Suprapubic skin (tissue), 4 donors: ENCODE measurements at regions not wholly inside any gene's neighbourhood (a gene's known extent, or its start where the extent isn't known, plus 50 kb on each side); places are given as distances from the start of the nearest gene placed in this dataset.

ENCODE experiments used
- DNase-seq, 2 donors: peaks; one replicate each; pipeline ENCODE4 v3.0.0-alpha.2; 2019; ENCODE audit warnings: low spot score in 2 of 2
- H3K27ac ChIP-seq: fragments of 200-600 bp; sonication (generic); one replicate; pipeline ENCODE4 v1.5.1; 2019
- H3K27me3 ChIP-seq: fragments of 200-600 bp; sonication (generic); one replicate; pipeline ENCODE4 v1.5.1; 2019
- H3K36me3 ChIP-seq: fragments of 200-600 bp; sonication (generic); one replicate; pipeline ENCODE4 v1.5.1; 2019
- H3K4me1 ChIP-seq: fragments of 200-600 bp; sonication (generic); one replicate; pipeline ENCODE4 v1.5.1; 2019
- H3K4me3 ChIP-seq: fragments of 200-600 bp; sonication (generic); one replicate; pipeline ENCODE4 v1.5.1; 2019; ENCODE audit warnings: mild to moderate bottlenecking
- H3K9me3 ChIP-seq: fragments of 200-600 bp; sonication (generic); one replicate; pipeline ENCODE4 v1.5.1; 2019
- CTCF ChIP-seq, 2 donors: fragments of 200-600 bp in 1 of 2; fragments of 450-650 bp in 1 of 2; sonication (generic) in 1 of 2; IDR thresholded peaks; one replicate each; pipeline ENCODE4 v1.5.1; 2016 to 2019; ENCODE audit warnings: antibody characterized with exemption in 2 of 2, mild to moderate bottlenecking in 1 of 2, moderate library complexity in 1 of 2
- EP300 ChIP-seq: sonication (generic); formaldehyde crosslinking; IDR thresholded peaks from one replicate; pipeline ENCODE4 v1.6.1; 2017; ENCODE audit warnings: antibody characterized with exemption
- POLR2A ChIP-seq, 2 donors: fragments of 450-650 bp; IDR thresholded peaks; one replicate each; pipeline ENCODE4 v1.6.1; 2017; ENCODE audit warnings: antibody characterized with exemption in 2 of 2, mild to moderate bottlenecking in 2 of 2, moderate library complexity in 2 of 2
- POLR2AphosphoS5 ChIP-seq, 3 donors: sonication (generic); formaldehyde crosslinking; IDR thresholded peaks; one replicate each; pipeline ENCODE4 v1.6.1; 2017; ENCODE audit warnings: antibody characterized with exemption in 3 of 3
- WGBS: methylation state at CpG from one replicate; pipeline ENCODE4 v1.1.5; 2018; 5-methylcytosine and 5-hydroxymethylcytosine counted together

GRCh38 chr16:51017969-51018368 is 133.1 kb downstream of the SALL1 start:
- no peak overlapping the region for H3K27ac ChIP-seq
- no peak for DNase-seq
- H3K27me3 ChIP-seq: no peaks in the 10 kb centered on the region
- WGBS: 100% methylated on average over 1 of the region's 1 CpG
- no peak for TF ChIP-seq CTCF (IDR thresholded peaks at IDR 0.05)
- TF ChIP-seq POLR2A (IDR thresholded peaks at IDR 0.05): no peak
- TF ChIP-seq POLR2AphosphoS5 (IDR thresholded peaks at IDR 0.05): no peak
- TF ChIP-seq EP300: no peak
- H3K9me3 ChIP-seq: no peaks in the 10 kb centered on the region
- H3K4me3 ChIP-seq: no peak overlapping the region
- no peaks in the 10 kb centered on the region for H3K36me3 ChIP-seq
- H3K4me1 ChIP-seq: no peaks in the 10 kb centered on the region

DNA sequence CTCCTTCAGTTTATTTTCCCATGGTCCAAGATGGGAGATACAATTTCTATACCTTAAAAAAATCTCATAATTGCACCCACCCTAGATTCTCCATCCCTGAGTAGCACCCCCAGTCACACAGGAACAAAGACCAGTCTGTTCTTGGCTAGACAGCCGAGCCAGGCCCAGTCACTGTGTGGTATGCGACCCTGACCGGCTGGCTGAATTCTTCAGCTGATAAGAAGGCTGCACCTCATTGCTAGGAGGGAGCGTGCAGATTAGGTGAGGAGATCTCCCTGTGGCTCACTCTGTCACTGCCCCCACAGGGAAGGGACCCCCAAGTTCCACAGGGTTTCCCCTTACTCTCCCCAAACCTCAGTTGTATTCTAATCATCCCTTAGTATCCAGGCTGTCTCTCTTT is 138.7 kb downstream of the SALL1 start:
- Histone ChIP-seq H3K36me3 (no peaks in the 10 kb centered on the region), H3K27ac (no peak overlapping the region), H3K4me1 (no peaks in the 10 kb centered on the region), H3K27me3 (no peaks in the 10 kb centered on the region), H3K4me3 (no peak overlapping the region), H3K9me3 (no peaks in the 10 kb centered on the region)
- WGBS: 72% methylated on average over 4 of the region's 4 CpGs
- no peak for DNase-seq
- TF ChIP-seq POLR2A (IDR thresholded peaks at IDR 0.05): no peak
- TF ChIP-seq EP300: no peak
- no peak for TF ChIP-seq CTCF (IDR thresholded peaks at IDR 0.05)
- TF ChIP-seq POLR2AphosphoS5 (IDR thresholded peaks at IDR 0.05): no peak

DNA sequence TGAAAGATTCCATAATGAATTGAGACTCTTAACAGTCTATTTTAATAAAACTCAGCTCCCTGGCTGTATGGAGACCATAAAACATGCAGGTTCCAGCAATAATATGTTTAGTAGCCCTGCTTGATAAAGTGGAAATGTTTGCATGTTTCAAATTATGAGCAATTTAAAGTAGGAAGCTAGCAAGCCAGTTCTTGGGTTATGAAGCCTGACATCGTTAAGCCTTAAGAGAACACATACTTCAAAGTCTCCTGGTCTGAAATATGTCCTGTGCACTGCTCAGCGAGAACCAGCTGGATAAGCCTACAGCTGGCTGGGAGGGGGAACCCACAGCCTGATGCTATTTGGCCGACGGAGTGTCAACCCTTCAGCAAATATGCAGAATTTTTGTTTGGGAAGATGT is 140.3 kb downstream of the SALL1 start:
- Histone ChIP-seq H3K27me3 (no peaks in the 10 kb centered on the region), H3K27ac (no peak overlapping the region), H3K4me1 (no peaks in the 10 kb centered on the region), H3K9me3 (no peaks in the 10 kb centered on the region), H3K36me3 (no peaks in the 10 kb centered on the region), H3K4me3 (no peak overlapping the region)
- TF ChIP-seq CTCF (IDR thresholded peaks at IDR 0.05) (no peak), POLR2A (IDR thresholded peaks at IDR 0.05) (no peak), EP300 (no peak), POLR2AphosphoS5 (IDR thresholded peaks at IDR 0.05) (no peak)
- no peak for DNase-seq
- 66% methylated on average over 4 of the region's 4 CpGs for WGBS

- no peak overlapping the region for H3K27ac ChIP-seq
- no peaks in the 10 kb centered on the region for H3K4me1 ChIP-seq
- no peak overlapping the region for H3K4me3 ChIP-seq
- H3K36me3 ChIP-seq: no peaks in the 10 kb centered on the region
- no peaks in the 10 kb centered on the region for H3K9me3 ChIP-seq
- TF ChIP-seq POLR2AphosphoS5 (IDR thresholded peaks at IDR 0.05): no peak
- TF ChIP-seq POLR2A (IDR thresholded peaks at IDR 0.05): no peak
- TF ChIP-seq EP300: no peak
- no peak for TF ChIP-seq CTCF (IDR thresholded peaks at IDR 0.05)
- DNase-seq: no peak
- no peaks in the 10 kb centered on the region for H3K27me3 ChIP-seq
Observed at GRCh38 chr16:51009813-51010212, 141.3 kb downstream of the SALL1 start.

DNA sequence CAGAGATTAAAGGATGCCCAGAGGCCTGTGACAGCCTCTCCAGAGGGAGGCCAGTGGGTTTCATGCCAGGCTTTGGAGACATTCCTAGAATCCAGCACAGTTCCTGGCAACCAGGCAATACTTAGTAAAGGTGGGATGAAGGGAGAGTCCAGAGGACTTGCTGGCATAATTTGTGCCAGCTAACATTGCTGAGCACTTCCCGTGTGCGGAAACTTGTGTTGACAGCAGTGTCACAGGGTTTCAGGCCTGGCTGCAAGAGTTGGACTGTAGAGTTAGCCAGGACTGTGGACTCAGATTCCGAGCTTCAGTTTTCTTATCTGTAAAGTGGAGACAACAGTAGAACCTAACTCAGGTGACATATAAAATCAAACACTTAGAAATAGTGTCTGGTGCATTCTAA is 141.7 kb downstream of the SALL1 start:
- Histone ChIP-seq H3K36me3 (no peaks in the 10 kb centered on the region), H3K9me3 (no peaks in the 10 kb centered on the region), H3K4me3 (no peak overlapping the region), H3K27ac (no peak overlapping the region), H3K27me3 (no peaks in the 10 kb centered on the region), H3K4me1 (no peaks in the 10 kb centered on the region)
- WGBS: 89% methylated on average over 3 of the region's 3 CpGs
- DNase-seq: no peak
- TF ChIP-seq EP300 (no peak), CTCF (IDR thresholded peaks at IDR 0.05) (no peak), POLR2A (IDR thresholded peaks at IDR 0.05) (no peak), POLR2AphosphoS5 (IDR thresholded peaks at IDR 0.05) (no peak)
